Osteoblast (primary cell): ENCODE measurements at regions not wholly inside any gene's neighbourhood (a gene's known extent, or its start where the extent isn't known, plus 50 kb on each side); places are given as distances from the start of the nearest gene placed in this dataset.

Experiments
- DNase-seq: peaks from one replicate; pipeline ENCODE4 v3.0.0; 2011; ENCODE audit warnings: low spot score, mixed read lengths; ENCODE audit not compliant: insufficient read length; ENCODE audit errors: missing footprints
- H2AFZ ChIP-seq: 2 replicates; pipeline ENCODE4 v1.6.0; 2011; ENCODE audit warnings: mild to moderate bottlenecking, low read length
- H3K27ac ChIP-seq: 2 replicates; pipeline ENCODE4 v1.5.1; 2011; ENCODE audit warnings: mild to moderate bottlenecking, low read depth, low read length, moderate library complexity
- H3K27me3 ChIP-seq: 2 replicates; pipeline ENCODE4 v1.6.0; 2012; ENCODE audit warnings: mild to moderate bottlenecking, control low read depth, inconsistent platforms, low read length, moderate library complexity; ENCODE audit not compliant: insufficient read depth
- H3K36me3 ChIP-seq: 2 replicates; pipeline ENCODE4 v1.5.1; 2011; ENCODE audit warnings: mild to moderate bottlenecking, low read length, control low read depth, moderate library complexity; ENCODE audit not compliant: insufficient read depth
- H3K4me1 ChIP-seq: 2 replicates; pipeline ENCODE4 v1.5.1; 2011; ENCODE audit warnings: mild to moderate bottlenecking, low read length, control low read depth, moderate library complexity; ENCODE audit not compliant: insufficient read depth
- H3K4me2 ChIP-seq: 2 replicates; pipeline ENCODE4 v1.6.0; 2011; ENCODE audit warnings: mild to moderate bottlenecking, low read length; ENCODE audit not compliant: insufficient read depth
- H3K4me3 ChIP-seq: fragments of 200-600 bp; sonication (generic); 3 replicates; pipeline ENCODE4 v1.5.1; 2012; ENCODE audit warnings: mild to moderate bottlenecking, low read length, inconsistent platforms; ENCODE audit not compliant: insufficient read depth
- H3K79me2 ChIP-seq: 2 replicates; pipeline ENCODE4 v1.6.0; 2012; ENCODE audit warnings: mild to moderate bottlenecking, low read length, control low read depth, inconsistent platforms; ENCODE audit not compliant: insufficient read depth
- H3K9me3 ChIP-seq: 2 replicates; pipeline ENCODE4 v1.5.1; 2011; ENCODE audit warnings: low read depth, low read length, control low read depth
- H4K20me1 ChIP-seq: 2 replicates; pipeline ENCODE4 v1.6.0; 2012; ENCODE audit warnings: mild to moderate bottlenecking, low read length, control low read depth; ENCODE audit not compliant: insufficient read depth
- CTCF ChIP-seq: IDR thresholded peaks from 2 replicates; pipeline ENCODE4 v1.5.1; 2011; ENCODE audit warnings: mild to moderate bottlenecking, low read depth, low read length, moderate library complexity; ENCODE audit errors: extremely low read depth

- no peak overlapping the region for H2AFZ ChIP-seq
- H3K4me1 ChIP-seq, result no peaks in the 10 kb centered on the region
- no peak overlapping the region for H3K4me2 ChIP-seq
- DNase-seq, result no peak
- no peaks in the 10 kb centered on the region for H4K20me1 ChIP-seq
- peaks cover 4% of the 10 kb centered on the region for H3K9me3 ChIP-seq
- no peaks in the 10 kb centered on the region for H3K79me2 ChIP-seq
- H3K36me3 ChIP-seq, result no peaks in the 10 kb centered on the region
- TF ChIP-seq CTCF, result no peak
- no peaks in the 10 kb centered on the region for H3K27me3 ChIP-seq
- H3K27ac ChIP-seq, result no peak overlapping the region
- no peak overlapping the region for H3K4me3 ChIP-seq
Observed at GRCh38 chr6:167647306-167647705, 179.4 kb upstream of the AFDN start.

- H3K4me3 ChIP-seq, result no peak overlapping the region
- no peak overlapping the region for H3K4me2 ChIP-seq
- H3K9me3 ChIP-seq, result peaks cover 4% of the 10 kb centered on the region
- no peak for TF ChIP-seq CTCF
- no peak for DNase-seq
- no peak overlapping the region for H3K27ac ChIP-seq
- no peaks in the 10 kb centered on the region for H3K4me1 ChIP-seq
- no peaks in the 10 kb centered on the region for H3K79me2 ChIP-seq
- H4K20me1 ChIP-seq, result no peaks in the 10 kb centered on the region
- H2AFZ ChIP-seq, result no peak overlapping the region
- H3K27me3 ChIP-seq, result no peaks in the 10 kb centered on the region
- H3K36me3 ChIP-seq, result no peaks in the 10 kb centered on the region
Observed at GRCh38 chr6:167647737-167648470, 178.8 kb upstream of the AFDN start.

DNA sequence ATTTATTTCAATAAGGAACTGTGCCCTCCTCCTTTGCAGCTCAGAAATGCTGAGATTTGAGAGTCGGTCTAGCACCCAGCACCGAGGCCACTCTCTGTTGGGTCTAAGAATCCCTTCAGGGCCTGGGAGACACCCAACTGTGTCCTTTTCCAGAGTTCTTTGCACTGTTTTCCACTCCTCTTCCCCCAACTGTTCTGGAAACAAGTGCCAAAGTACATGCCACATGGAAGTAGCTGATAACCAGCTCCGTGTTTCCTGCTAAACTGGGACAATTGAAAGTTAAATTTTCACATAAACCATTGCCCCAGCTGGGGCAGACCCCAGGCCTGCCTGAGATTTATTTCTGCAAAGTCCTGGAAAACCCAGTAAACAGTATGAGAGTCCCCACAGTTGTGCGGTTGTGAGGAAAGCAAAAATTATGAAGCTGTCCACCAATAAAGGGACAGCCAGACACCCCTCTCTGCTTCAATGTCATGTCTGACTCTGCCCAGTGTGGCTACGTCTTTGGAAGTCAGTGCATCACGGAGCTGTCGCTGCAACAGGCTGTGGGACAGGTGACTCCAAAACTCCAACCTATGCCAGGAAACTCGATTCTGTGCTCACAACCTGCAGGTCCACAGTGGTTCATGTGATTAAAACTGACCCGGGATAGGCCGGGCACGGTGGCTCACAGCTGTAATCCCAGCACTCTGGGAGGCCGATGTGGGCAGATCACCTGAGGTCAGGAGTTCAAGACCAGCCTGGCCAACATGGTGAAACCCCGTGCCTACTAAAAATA lies 178.0 kb upstream of the AFDN start:
- Histone ChIP-seq H3K79me2 (no peaks in the 10 kb centered on the region), H2AFZ (no peak overlapping the region), H3K4me1 (no peaks in the 10 kb centered on the region), H3K27me3 (no peaks in the 10 kb centered on the region), H3K9me3 (peaks cover 4% of the 10 kb centered on the region), H4K20me1 (no peaks in the 10 kb centered on the region), H3K36me3 (no peaks in the 10 kb centered on the region), H3K27ac (no peak overlapping the region), H3K4me2 (no peak overlapping the region), H3K4me3 (no peak overlapping the region)
- DNase-seq, result no peak
- TF ChIP-seq CTCF, result no peak

GRCh38 chr6:167649476-167649875 lies 177.2 kb upstream of the AFDN start:
- no peak overlapping the region for H3K4me3 ChIP-seq
- no peaks in the 10 kb centered on the region for H3K4me1 ChIP-seq
- no peak for DNase-seq
- peaks cover 4% of the 10 kb centered on the region for H3K9me3 ChIP-seq
- H2AFZ ChIP-seq, result no peak overlapping the region
- no peaks in the 10 kb centered on the region for H4K20me1 ChIP-seq
- TF ChIP-seq CTCF, result no peak
- H3K79me2 ChIP-seq, result no peaks in the 10 kb centered on the region
- H3K36me3 ChIP-seq, result no peaks in the 10 kb centered on the region
- H3K27ac ChIP-seq, result no peak overlapping the region
- no peak overlapping the region for H3K4me2 ChIP-seq
- no peaks in the 10 kb centered on the region for H3K27me3 ChIP-seq
